ENCODE measurements at regions not wholly inside any gene's neighbourhood (a gene's known extent, or its start where the extent isn't known, plus 50 kb on each side); places are given as distances from the start of the nearest gene placed in this dataset.
"Not testable (repeated sequence)": the region's sequence is repeated elsewhere in the genome, so short reads cannot be mapped to it uniquely, and the experiment has no call there.

DNA sequence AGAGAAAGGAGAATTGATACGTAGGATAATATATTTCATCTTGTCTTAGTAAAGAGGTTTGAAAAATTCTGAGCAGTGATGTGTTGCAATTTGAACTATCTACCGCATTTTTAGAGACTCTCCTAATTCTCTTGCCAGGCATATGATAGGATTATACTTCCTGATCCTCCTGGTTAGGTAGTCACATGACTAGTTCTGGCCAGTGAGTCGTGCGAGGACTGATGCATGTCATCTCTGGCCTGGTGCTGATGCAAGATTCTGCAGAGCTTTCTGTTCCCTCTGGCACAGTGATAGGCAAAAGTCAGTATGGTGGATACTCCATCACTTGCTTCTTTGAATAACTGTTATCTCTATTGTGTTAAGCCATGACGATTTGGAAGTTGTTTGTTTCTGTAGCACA is 277.6 kb upstream of the NAALADL2 start:
- no peaks in the 10 kb centered on the region for H3K4me1 ChIP-seq
- no peak overlapping the region for H3K4me3 ChIP-seq
- H3K27me3 ChIP-seq, result no peaks in the 10 kb centered on the region
- no peak overlapping the region for H2AFZ ChIP-seq (replicated peaks)
- no peaks in the 10 kb centered on the region for H3K36me3 Mint-ChIP-seq
- no peak overlapping the region for H3K4me2 ChIP-seq
- no peaks in the 10 kb centered on the region for H3K9me3 Mint-ChIP-seq
- no peaks in the 10 kb centered on the region for H3K4me1 Mint-ChIP-seq
- no peaks in the 10 kb centered on the region for H3K36me3 ChIP-seq
- H4K20me1 ChIP-seq (ENCODE audit: low read depth), result no peaks in the 10 kb centered on the region
- H3K27ac ChIP-seq, result no peak overlapping the region
- no peaks in the 10 kb centered on the region for H3F3A ChIP-seq (ENCODE audit: low read depth)
- no peak overlapping the region for H3K27ac Mint-ChIP-seq
- no peaks in the 10 kb centered on the region for H3K9me3 ChIP-seq (ENCODE audit: low read depth)
- H3K79me2 ChIP-seq (ENCODE audit: low read depth), result no peaks in the 10 kb centered on the region
- H3K27me3 Mint-ChIP-seq (ENCODE audit: insufficient read depth, low read depth), result no peaks in the 10 kb centered on the region
- DNase-seq (ENCODE audit: low spot score), result no peak
- no peak overlapping the region for H3K4me3 Mint-ChIP-seq
- no peak overlapping the region for H3K9ac ChIP-seq
- TF ChIP-seq EZH2phosphoT487 (IDR thresholded peaks at IDR 0.05), result no peak
- TF ChIP-seq, protein P1, sequence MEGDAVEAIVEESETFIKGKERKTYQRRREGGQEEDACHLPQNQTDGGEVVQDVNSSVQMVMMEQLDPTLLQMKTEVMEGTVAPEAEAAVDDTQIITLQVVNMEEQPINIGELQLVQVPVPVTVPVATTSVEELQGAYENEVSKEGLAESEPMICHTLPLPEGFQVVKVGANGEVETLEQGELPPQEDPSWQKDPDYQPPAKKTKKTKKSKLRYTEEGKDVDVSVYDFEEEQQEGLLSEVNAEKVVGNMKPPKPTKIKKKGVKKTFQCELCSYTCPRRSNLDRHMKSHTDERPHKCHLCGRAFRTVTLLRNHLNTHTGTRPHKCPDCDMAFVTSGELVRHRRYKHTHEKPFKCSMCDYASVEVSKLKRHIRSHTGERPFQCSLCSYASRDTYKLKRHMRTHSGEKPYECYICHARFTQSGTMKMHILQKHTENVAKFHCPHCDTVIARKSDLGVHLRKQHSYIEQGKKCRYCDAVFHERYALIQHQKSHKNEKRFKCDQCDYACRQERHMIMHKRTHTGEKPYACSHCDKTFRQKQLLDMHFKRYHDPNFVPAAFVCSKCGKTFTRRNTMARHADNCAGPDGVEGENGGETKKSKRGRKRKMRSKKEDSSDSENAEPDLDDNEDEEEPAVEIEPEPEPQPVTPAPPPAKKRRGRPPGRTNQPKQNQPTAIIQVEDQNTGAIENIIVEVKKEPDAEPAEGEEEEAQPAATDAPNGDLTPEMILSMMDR (IDR thresholded peaks at IDR 0.05), result no peak
- no peak for TF ChIP-seq EZH2 (IDR thresholded peaks at IDR 0.05)

DNA sequence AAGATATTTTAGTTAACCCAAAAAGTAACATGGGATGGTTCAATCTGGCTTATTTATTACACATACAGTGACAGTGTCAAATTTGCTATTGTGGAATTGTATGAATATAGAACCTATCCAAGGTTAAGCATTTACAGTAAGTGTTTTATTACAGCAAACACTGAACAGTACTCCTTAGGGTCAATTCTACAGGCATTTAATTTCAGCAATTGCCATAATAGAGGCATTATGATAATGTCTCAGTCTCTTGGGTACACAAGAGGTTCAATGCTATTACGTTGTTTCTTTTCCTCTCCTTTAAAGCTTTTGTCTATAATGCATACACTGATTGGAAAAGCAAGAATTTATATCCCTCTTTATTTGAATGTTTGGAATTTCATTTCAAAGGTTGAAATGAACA is 275.7 kb upstream of the NAALADL2 start:
- Histone ChIP-seq H3K4me2 (no peak overlapping the region), H3F3A (ENCODE audit: low read depth) (no peaks in the 10 kb centered on the region), H3K36me3 (no peaks in the 10 kb centered on the region), H3K9me3 (ENCODE audit: low read depth) (no peaks in the 10 kb centered on the region), H3K27ac (no peak overlapping the region), H3K27me3 (no peaks in the 10 kb centered on the region), H2AFZ (replicated peaks) (no peak overlapping the region), H3K4me3 (no peak overlapping the region), H3K79me2 (ENCODE audit: low read depth) (no peaks in the 10 kb centered on the region), H4K20me1 (ENCODE audit: low read depth) (no peaks in the 10 kb centered on the region), H3K9ac (no peak overlapping the region), H3K4me1 (no peaks in the 10 kb centered on the region)
- Mint-ChIP-seq H3K4me1 (no peaks in the 10 kb centered on the region), H3K27ac (no peak overlapping the region), H3K9me3 (peaks cover 2% of the 10 kb centered on the region), H3K4me3 (no peak overlapping the region), H3K27me3 (ENCODE audit: insufficient read depth, low read depth) (no peaks in the 10 kb centered on the region), H3K36me3 (no peaks in the 10 kb centered on the region)
- no peak for DNase-seq (ENCODE audit: low spot score)
- TF ChIP-seq, protein P1 (IDR thresholded peaks at IDR 0.05), result no peak

DNA sequence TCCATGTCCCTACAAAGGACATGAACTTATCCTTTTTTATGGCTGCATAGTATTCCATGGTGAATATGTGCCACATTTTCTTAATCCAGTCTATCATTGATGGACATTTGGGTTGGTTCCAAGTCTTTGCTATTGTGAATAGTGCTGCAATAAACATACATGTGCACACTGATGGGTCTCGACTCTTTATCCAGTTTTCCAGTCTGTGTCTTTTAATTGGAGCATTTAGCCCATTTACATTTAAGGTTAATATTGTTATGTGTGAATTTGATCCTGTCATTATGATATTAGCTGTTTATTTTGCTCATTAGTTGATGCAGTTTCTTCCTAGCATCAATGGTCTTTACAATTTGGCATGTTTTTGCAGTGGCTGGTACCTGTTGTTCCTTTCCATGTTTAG is 272.0 kb upstream of the NAALADL2 start:
- H2AFZ ChIP-seq (replicated peaks); H3K27ac ChIP-seq; H3K27me3 ChIP-seq; H3K9me3 ChIP-seq (ENCODE audit: low read depth); H3F3A ChIP-seq (ENCODE audit: low read depth); H3K79me2 ChIP-seq (ENCODE audit: low read depth); H3K9ac ChIP-seq; H3K4me2 ChIP-seq; H3K4me3 Mint-ChIP-seq; H3K36me3 ChIP-seq; H3K4me1 Mint-ChIP-seq; H3K4me1 ChIP-seq; H3K9me3 Mint-ChIP-seq; H3K27ac Mint-ChIP-seq; DNase-seq (ENCODE audit: low spot score); H3K27me3 Mint-ChIP-seq (ENCODE audit: insufficient read depth, low read depth); H3K4me3 ChIP-seq; H3K36me3 Mint-ChIP-seq; H4K20me1 ChIP-seq (ENCODE audit: low read depth): not testable (repeated sequence)

DNA sequence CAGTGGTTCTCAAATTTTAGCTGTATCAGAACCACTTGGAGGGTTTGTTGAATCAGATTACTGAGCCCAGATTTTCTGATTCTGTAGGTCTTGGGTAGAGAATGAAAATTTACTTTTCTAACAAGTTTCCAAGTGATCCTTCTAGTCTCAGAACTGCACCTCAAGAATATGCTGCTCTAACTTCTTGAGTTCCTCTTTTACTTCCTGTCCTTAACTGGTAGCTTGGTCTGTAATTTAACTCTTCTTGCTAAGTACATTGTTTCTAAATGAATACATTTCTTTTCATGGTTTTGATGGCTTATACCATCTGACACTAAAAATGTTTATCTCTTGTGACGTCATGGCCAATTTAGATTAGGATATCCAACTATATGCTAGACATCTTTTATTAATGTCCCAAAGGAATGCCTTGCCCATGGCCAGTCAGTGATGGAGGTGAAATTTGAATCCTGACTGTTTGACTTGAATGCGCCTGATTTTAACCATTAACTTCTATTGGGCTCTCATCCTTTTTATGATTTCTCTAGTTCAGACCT is 262.6 kb upstream of the NAALADL2 start:
- Histone ChIP-seq H3K79me2 (ENCODE audit: low read depth) (no peaks in the 10 kb centered on the region), H3F3A (ENCODE audit: low read depth) (no peaks in the 10 kb centered on the region), H3K9me3 (ENCODE audit: low read depth) (no peaks in the 10 kb centered on the region), H4K20me1 (ENCODE audit: low read depth) (no peaks in the 10 kb centered on the region), H3K4me2 (no peak overlapping the region), H3K4me3 (no peak overlapping the region), H3K4me1 (no peaks in the 10 kb centered on the region), H3K27ac (no peak overlapping the region), H2AFZ (replicated peaks) (no peak overlapping the region), H3K27me3 (no peaks in the 10 kb centered on the region), H3K9ac (no peak overlapping the region), H3K36me3 (no peaks in the 10 kb centered on the region)
- H3K36me3 Mint-ChIP-seq, result no peaks in the 10 kb centered on the region
- DNase-seq (ENCODE audit: low spot score), result no peak
- H3K27ac Mint-ChIP-seq, result no peak overlapping the region
- H3K9me3 Mint-ChIP-seq, result no peaks in the 10 kb centered on the region
- H3K27me3 Mint-ChIP-seq (ENCODE audit: insufficient read depth, low read depth), result no peaks in the 10 kb centered on the region
- no peaks in the 10 kb centered on the region for H3K4me1 Mint-ChIP-seq
- TF ChIP-seq EZH2 (IDR thresholded peaks at IDR 0.05) (no peak), EZH2phosphoT487 (IDR thresholded peaks at IDR 0.05) (no peak)
- TF ChIP-seq, protein P1 (IDR thresholded peaks at IDR 0.05), result no peak
- no peak overlapping the region for H3K4me3 Mint-ChIP-seq
